GM12878 (cell line): ENCODE measurements at regions not wholly inside any gene's neighbourhood (a gene's known extent, or its start where the extent isn't known, plus 50 kb on each side); places are given as distances from the start of the nearest gene placed in this dataset.

Experiments
- ATAC-seq: fragments of 200-7000 bp; cut with Tn5 transposase; 3 replicates; pipeline ENCODE4 v1.9.1; 2020; ENCODE audit warnings: mild to moderate bottlenecking, moderate library complexity
- BruUV-seq: library from RNA; stranded (reverse); fragments of 400-500 nt; replicated peaks from 2 replicates; lab custom pipeline; 2021; lab: Mats Ljungman, UMichigan
- CTCF ChIA-PET: fragments of 300-600 bp; sonication (Branson Sonifier 250); formaldehyde crosslinking; extraction: SDS; loops from one replicate; lab custom pipeline; 2021; ENCODE audit warnings: inconsistent platforms; lab: Yijun Ruan, JAX
- POLR2A ChIA-PET: fragments of 350-600 bp; formaldehyde crosslinking; extraction: SDS; loops from one replicate; lab custom pipeline; 2021; ENCODE audit warnings: inconsistent platforms; lab: Charles Lee
- RAD21 ChIA-PET: fragments of 300-600 bp; sonication (Branson Sonifier 250); formaldehyde crosslinking; loops from one replicate; lab custom pipeline; 2023; ENCODE audit warnings: antibody characterized with exemption; ENCODE audit not compliant: unreplicated experiment; lab: Charles Lee
- SMC1A ChIA-PET: fragments of 300-600 bp; sonication (Branson Sonifier 250); formaldehyde crosslinking; loops from one replicate; lab custom pipeline; 2023; ENCODE audit not compliant: unreplicated experiment, uncharacterized antibody; lab: Charles Lee
- DNase-seq: peaks from one replicate; pipeline ENCODE4 v3.0.0-alpha.2; 2011; ENCODE audit warnings: low read depth, low spot score
- FAIRE-seq: peaks from 3 replicates; lab custom pipeline; 2011; peaks lifted over from hg19 to GRCh38; lab: Jason Lieb, UNC
- H2AFZ ChIP-seq: 2 replicates; pipeline ENCODE4 v1.6.0; 2011; ENCODE audit warnings: low read depth, low read length, control low read depth; ENCODE audit not compliant: control insufficient read depth
- H3K27ac ChIP-seq: 2 replicates; pipeline ENCODE4 v1.5.1; 2011; ENCODE audit warnings: control low read depth; ENCODE audit not compliant: control insufficient read depth, insufficient read depth
- H3K27me3 ChIP-seq, 2 experiments: replicated peaks in 1 of 2; 2 replicates each; pipeline versions ENCODE4 v1.6.0 to v1.6.1; 2011; ENCODE audit warnings: low read length in 1 of 2; ENCODE audit not compliant: control insufficient read depth in 2 of 2, insufficient read depth in 2 of 2
- H3K36me3 ChIP-seq, 2 experiments: 2 replicates each; pipeline ENCODE4 v1.5.1; 2011; ENCODE audit warnings: low read length in 1 of 2; ENCODE audit not compliant: control insufficient read depth in 2 of 2, insufficient read depth in 2 of 2
- H3K4me1 ChIP-seq: 2 replicates; pipeline ENCODE4 v1.6.1; 2011; ENCODE audit warnings: mild to moderate bottlenecking, low read length, moderate library complexity, mixed read lengths; ENCODE audit not compliant: control insufficient read depth, insufficient read depth
- H3K4me2 ChIP-seq: 2 replicates; pipeline ENCODE4 v1.6.0; 2011; ENCODE audit warnings: control low read depth; ENCODE audit not compliant: control insufficient read depth, insufficient read depth
- H3K4me3 ChIP-seq: fragments of 200-600 bp; sonication (generic); 2 replicates; pipeline ENCODE4 v1.5.1; 2016
- H3K79me2 ChIP-seq: 2 replicates; pipeline ENCODE4 v1.6.0; 2011; ENCODE audit warnings: low read length; ENCODE audit not compliant: control insufficient read depth, insufficient read depth
- H3K9ac ChIP-seq: 2 replicates; pipeline ENCODE4 v1.8.0; 2011; ENCODE audit warnings: low read length, control low read depth, mixed read lengths; ENCODE audit not compliant: control insufficient read depth, insufficient read depth
- H3K9me3 ChIP-seq: replicated peaks from 3 replicates; pipeline ENCODE4 v1.5.1; 2011; ENCODE audit warnings: mild to moderate bottlenecking, low read length; ENCODE audit not compliant: control insufficient read depth, insufficient read depth
- H4K20me1 ChIP-seq: 2 replicates; pipeline ENCODE4 v1.6.0; 2011; ENCODE audit not compliant: control insufficient read depth, insufficient read depth
- BACH1 ChIP-seq: fragments of 450-650 bp; IDR thresholded peaks from 2 replicates; pipeline ENCODE4 v1.6.1; 2017; ENCODE audit warnings: mild to moderate bottlenecking, borderline replicate concordance
- DPF2 ChIP-seq: fragments of 450-650 bp; IDR thresholded peaks from 2 replicates; pipeline ENCODE4 v1.6.1; 2017; ENCODE audit warnings: mild to moderate bottlenecking
- E2F8 ChIP-seq: fragments of 450-650 bp; IDR thresholded peaks from 2 replicates; pipeline ENCODE4 v1.6.1; 2018; ENCODE audit warnings: mild to moderate bottlenecking, low read depth, moderate library complexity; ENCODE audit not compliant: partially characterized antibody
- KAT2A ChIP-seq: conservative IDR thresholded peaks from 2 replicates; pipeline ENCODE4 v1.6.1; 2011; ENCODE audit warnings: low read depth, low read length; ENCODE audit not compliant: control insufficient read depth
- MTA3 ChIP-seq: IDR thresholded peaks from 2 replicates; pipeline ENCODE4 v1.6.1; 2012; ENCODE audit warnings: low read length, inconsistent platforms, borderline replicate concordance
- RAD51 ChIP-seq: fragments of 450-650 bp; IDR thresholded peaks from 2 replicates; pipeline ENCODE4 v1.6.1; 2016; ENCODE audit warnings: moderate library complexity, mild to moderate bottlenecking, inconsistent platforms
- SIN3A ChIP-seq: IDR thresholded peaks from 2 replicates; pipeline ENCODE4 v1.6.1; 2012; ENCODE audit warnings: low read depth, low read length, improper control_type of control experiment
- SUPT20H ChIP-seq: IDR thresholded peaks from 2 replicates; pipeline ENCODE4 v1.6.1; 2011; ENCODE audit warnings: low read depth, mild to moderate bottlenecking, low read length, moderate library complexity, borderline replicate concordance; ENCODE audit not compliant: control insufficient read depth
- SUZ12 ChIP-seq: fragments of 200-600 bp; sonication (generic); IDR thresholded peaks from one replicate; pipeline ENCODE4 v1.6.1; 2018; ENCODE audit warnings: antibody characterized with exemption, mild to moderate bottlenecking; ENCODE audit not compliant: unreplicated experiment
- ZBTB40 ChIP-seq: fragments of 450-650 bp; IDR thresholded peaks from 2 replicates; pipeline ENCODE4 v1.6.1; 2016; ENCODE audit warnings: mild to moderate bottlenecking, moderate library complexity, borderline replicate concordance
- ZNF592 ChIP-seq: fragments of 450-650 bp; IDR thresholded peaks from 2 replicates; pipeline ENCODE4 v1.6.1; 2017; ENCODE audit warnings: mild to moderate bottlenecking, moderate library complexity
- WGBS: methylation state at CpG from one replicate; pipeline ENCODE4 v1.1.6; 2016; ENCODE audit warnings: low lambda C conversion rate; ENCODE audit not compliant: insufficient replicate concordance, insufficient coverage; ENCODE audit errors: missing lambda C conversion rate; 5-methylcytosine and 5-hydroxymethylcytosine counted together
- in situ Hi-C: fragments of 300-500 bp; cut with MboI; formaldehyde crosslinking; loops from 9 replicates; pipeline ENCODE4 v1.14.3; 2018; ENCODE audit warnings: mixed read lengths
- intact Hi-C: fragments of 100-400 bp; cut with micrococcal nuclease; formaldehyde crosslinking; loops from one replicate; pipeline ENCODE4 v1.14.2; 2022; ENCODE audit not compliant: unreplicated experiment
- TF ChIP-seq, protein P1 (sequence below): IDR thresholded peaks from 2 replicates; pipeline ENCODE4 v1.6.1; 2011; ENCODE audit warnings: mild to moderate bottlenecking, low read depth, low read length, moderate library complexity; ENCODE audit not compliant: insufficient replicate concordance

GRCh38 chr3:81922404-81922803 is 161.0 kb upstream of the GBE1 start:
- ATAC-seq (no peak), FAIRE-seq (no peak), DNase-seq (no peak)
- Histone ChIP-seq H2AFZ (no peak overlapping the region), H3K79me2 (no peaks in the 10 kb centered on the region), H3K36me3 (no peaks in the 10 kb centered on the region), H3K9me3 (no peaks in the 10 kb centered on the region), H3K4me2 (no peak overlapping the region), H3K4me1 (no peaks in the 10 kb centered on the region), H3K27ac (no peak overlapping the region), H3K4me3 (no peak overlapping the region), H3K27me3 (no peaks in the 10 kb centered on the region), H3K9ac (no peak overlapping the region), H4K20me1 (no peaks in the 10 kb centered on the region)
- WGBS, result 59% methylated on average over 1 of the region's 1 CpG
- in situ Hi-C loops (no loop called here), intact Hi-C loops (no loop called here)
- BruUV-seq, result no TSS peak
- RAD21 ChIA-PET, result no interaction called here
- POLR2A ChIA-PET, result no interaction called here
- SMC1A ChIA-PET, result interaction anchor here (0.9 to 3.8 kb wide), 3 partner anchors 12 to 82 kb away, joined by 3 to 22 read pairs (median 3); no protein-coding TSS in a partner anchor
- CTCF ChIA-PET, result interaction anchor here (5.9 kb wide), 1 partner anchor 12 kb away, joined by 57 read pairs; no protein-coding TSS in a partner anchor
- TF ChIP-seq SUZ12 (no peak), SIN3A (no peak), DPF2 (no peak), BACH1 (no peak), RAD51 (no peak), E2F8 (no peak), ZNF592 (no peak), KAT2A (no peak), ZBTB40 (no peak), MTA3 (no peak), SUPT20H (no peak)
- TF ChIP-seq, protein P1, sequence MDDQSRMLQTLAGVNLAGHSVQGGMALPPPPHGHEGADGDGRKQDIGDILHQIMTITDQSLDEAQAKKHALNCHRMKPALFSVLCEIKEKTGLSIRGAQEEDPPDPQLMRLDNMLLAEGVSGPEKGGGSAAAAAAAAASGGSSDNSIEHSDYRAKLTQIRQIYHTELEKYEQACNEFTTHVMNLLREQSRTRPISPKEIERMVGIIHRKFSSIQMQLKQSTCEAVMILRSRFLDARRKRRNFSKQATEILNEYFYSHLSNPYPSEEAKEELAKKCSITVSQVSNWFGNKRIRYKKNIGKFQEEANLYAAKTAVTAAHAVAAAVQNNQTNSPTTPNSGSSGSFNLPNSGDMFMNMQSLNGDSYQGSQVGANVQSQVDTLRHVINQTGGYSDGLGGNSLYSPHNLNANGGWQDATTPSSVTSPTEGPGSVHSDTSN, result no peak
